K562 (cell line): ENCODE measurements at regions not wholly inside any gene's neighbourhood (a gene's known extent, or its start where the extent isn't known, plus 50 kb on each side); places are given as distances from the start of the nearest gene placed in this dataset.

Source experiments
- ATAC-seq: fragments of 200-7000 bp; cut with Tn5 transposase; 3 replicates; pipeline ENCODE4 v1.9.1; 2020; ENCODE audit warnings: moderate library complexity
- BruUV-seq: library from RNA; stranded (reverse); fragments of 400-500 nt; replicated peaks from 2 replicates; lab custom pipeline; 2021; lab: Mats Ljungman, UMichigan
- CTCF ChIA-PET: fragments of 300-600 bp; formaldehyde crosslinking; extraction: SDS; loops from one replicate; lab custom pipeline; 2021; ENCODE audit warnings: low intra/inter-chr PET ratio; lab: Yijun Ruan, JAX
- POLR2A ChIA-PET: fragments of 300-600, 350-650 bp; sonication (Branson Sonifier 250); formaldehyde crosslinking; extraction: SDS; loops from one replicate; lab custom pipeline; 2021; ENCODE audit warnings: antibody characterized with exemption, inconsistent platforms; lab: Yijun Ruan, JAX
- DNase-seq, 4 experiments: peaks; one replicate each; pipeline versions ENCODE4 v3.0.0 to v3.0.0-alpha.2; 2011 to 2018; ENCODE audit warnings: low spot score in 3 of 4, mixed read lengths in 3 of 4; ENCODE audit errors: extremely low read depth in 1 of 4
- FAIRE-seq: peaks from 2 replicates; lab custom pipeline; 2011; peaks lifted over from hg19 to GRCh38; lab: Jason Lieb, UNC
- H2AFZ ChIP-seq: 2 replicates; pipeline ENCODE4 v1.6.0; 2011; ENCODE audit warnings: low read depth, low read length, control low read depth, inconsistent platforms
- H3K27ac ChIP-seq: fragments of 200-600 bp; 3 replicates; pipeline ENCODE4 v1.8.0; 2011; ENCODE audit warnings: low read depth, mild to moderate bottlenecking, control low read depth, inconsistent platforms, low read length, moderate library complexity, mixed read lengths; ENCODE audit errors: extremely low read depth
- H3K27me3 ChIP-seq, 2 experiments: fragments of 300-600 bp in 1 of 2; 2 replicates in 1 of 2; 3 replicates in 1 of 2; pipeline versions ENCODE4 v1.6.0 to v1.8.0; 2011; ENCODE audit warnings: inconsistent platforms in 2 of 2, low read length in 2 of 2, mild to moderate bottlenecking in 1 of 2, mixed read lengths in 1 of 2, moderate library complexity in 1 of 2; ENCODE audit not compliant: control insufficient read depth in 2 of 2, insufficient read depth in 2 of 2
- H3K36me3 ChIP-seq: fragments of 300-600 bp; 3 replicates; pipeline ENCODE4 v1.8.0; 2011; ENCODE audit warnings: mild to moderate bottlenecking, low read length, inconsistent platforms; ENCODE audit not compliant: control insufficient read depth, insufficient read depth
- H3K4me1 ChIP-seq, 2 experiments: fragments of 200-600 bp in 1 of 2; replicated peaks in 1 of 2; 2 replicates in 1 of 2; 3 replicates in 1 of 2; pipeline versions ENCODE4 v1.5.1 to v1.8.0; 2011; ENCODE audit warnings: inconsistent platforms in 2 of 2, low read length in 2 of 2, mild to moderate bottlenecking in 1 of 2, mixed read lengths in 1 of 2, moderate library complexity in 1 of 2; ENCODE audit not compliant: control insufficient read depth in 2 of 2, insufficient read depth in 2 of 2
- H3K4me2 ChIP-seq: 2 replicates; pipeline ENCODE4 v1.6.1; 2011; ENCODE audit warnings: low read length, control low read depth, inconsistent platforms, mixed read lengths; ENCODE audit not compliant: insufficient read depth
- H3K4me3 ChIP-seq: fragments of 200-600 bp; sonication (generic), shearing (Covaris generic); 2 replicates; pipeline ENCODE4 v1.5.1; 2016; ENCODE audit warnings: control low read depth, inconsistent platforms
- H3K79me2 ChIP-seq: fragments of 200-600 bp; 3 replicates; pipeline ENCODE4 v1.8.0; 2011; ENCODE audit warnings: low read length, inconsistent platforms; ENCODE audit not compliant: control insufficient read depth, insufficient read depth
- H3K9ac ChIP-seq, 2 experiments: 2 replicates each; pipeline versions ENCODE4 v1.6.0 to v1.6.1; 2011; ENCODE audit warnings: low read depth in 2 of 2, low read length in 2 of 2, control low read depth in 1 of 2, inconsistent platforms in 1 of 2, mild to moderate bottlenecking in 1 of 2, mixed read lengths in 1 of 2; ENCODE audit not compliant: insufficient read depth in 1 of 2
- H3K9me1 ChIP-seq: one replicate; pipeline ENCODE4 v1.6.0; 2011; ENCODE audit warnings: inconsistent platforms, mild to moderate bottlenecking, low read length, moderate library complexity; ENCODE audit not compliant: control insufficient read depth, insufficient read depth
- H3K9me3 ChIP-seq: replicated peaks from 2 replicates; pipeline ENCODE4 v1.5.1; 2011; ENCODE audit warnings: low read depth, low read length, inconsistent platforms; ENCODE audit not compliant: control insufficient read depth, insufficient read depth
- H4K20me1 ChIP-seq: replicated peaks from 2 replicates; pipeline ENCODE4 v1.6.1; 2011; ENCODE audit warnings: low read length, inconsistent platforms, mixed read lengths; ENCODE audit not compliant: control insufficient read depth, insufficient read depth
- HBP1 ChIP-seq: fragments of 450-650 bp; formaldehyde crosslinking; IDR thresholded peaks from 2 replicates; pipeline ENCODE4 v1.4.0; 2022; ENCODE audit warnings: missing genetic modification characterization
- HCFC1 ChIP-seq: IDR thresholded peaks from 2 replicates; pipeline ENCODE4 v1.6.1; 2012; ENCODE audit warnings: low read depth, low read length, improper control_type of control experiment
- NCOR1 ChIP-seq: fragments of 450-650 bp; IDR thresholded peaks from 2 replicates; pipeline ENCODE4 v1.6.1; 2016; ENCODE audit warnings: mild to moderate bottlenecking, moderate library complexity
- NRF1 ChIP-seq, 2 experiments: fragments of 450-650 bp; IDR thresholded peaks in 1 of 2; conservative IDR thresholded peaks in 1 of 2; 2 replicates each; pipeline ENCODE4 v1.6.1; 2014; ENCODE audit warnings: mild to moderate bottlenecking in 2 of 2
- RUNX1 ChIP-seq: sonication (generic); IDR thresholded peaks from 2 replicates; pipeline ENCODE4 v1.6.1; 2016; ENCODE audit warnings: antibody characterized with exemption, low read depth
- YY1 ChIP-seq, 3 experiments: IDR thresholded peaks; 2 replicates each; pipeline ENCODE4 v1.6.1; 2011; ENCODE audit warnings: low read length in 2 of 3, mild to moderate bottlenecking in 2 of 3, moderate library complexity in 2 of 3, borderline replicate concordance in 1 of 3, control low read depth in 1 of 3, low read depth in 1 of 3; ENCODE audit not compliant: insufficient read depth in 3 of 3, insufficient replicate concordance in 2 of 3, control insufficient read depth in 1 of 3, insufficient read length in 1 of 3; ENCODE audit errors: extremely low read depth in 1 of 3
- ZNF668 ChIP-seq: fragments of 250-450 bp; sonication (Bioruptor Pico); IDR thresholded peaks from 2 replicates; pipeline ENCODE4 v1.8.0; 2022; ENCODE audit warnings: mild to moderate bottlenecking, inconsistent platforms
- WGBS: fragments of 100-300 bp; shearing (Covaris generic); methylation state at CpG from one replicate; pipeline ENCODE4 v1.1.6; 2016; ENCODE audit warnings: low coverage, mixed read lengths; ENCODE audit not compliant: insufficient coverage; ENCODE audit errors: missing lambda C conversion rate; 5-methylcytosine and 5-hydroxymethylcytosine counted together
- in situ Hi-C: fragments of 300-500 bp; cut with MboI; formaldehyde crosslinking; loops from 4 replicates; pipeline ENCODE4 v1.15.0; 2018; ENCODE audit warnings: inconsistent platforms, mixed read lengths
- intact Hi-C: fragments of 100-400 bp; cut with micrococcal nuclease; formaldehyde crosslinking; loops from 2 replicates; pipeline ENCODE4 v1.14.2; 2022

- no peak for TF ChIP-seq HBP1 (CRISPR knock-in tag)
- TF ChIP-seq RUNX1: no peak
- TF ChIP-seq NRF1 (conservative IDR thresholded peaks at IDR 0.05 in 1 of 2, IDR thresholded peaks at IDR 0.05 in 1 of 2): no peak
- TF ChIP-seq ZNF668 (CRISPR knock-in tag): no peak
- TF ChIP-seq YY1 (IDR thresholded peaks at IDR 0.05; ENCODE audit: borderline replicate concordance in 1 of 3, control insufficient read depth in 1 of 3, extremely low read depth in 1 of 3, insufficient read depth in 3 of 3, insufficient read length in 1 of 3, insufficient replicate concordance in 2 of 3, low read depth in 1 of 3, low read length in 2 of 3): no peak
- no peak for TF ChIP-seq NCOR1
These were observed 1050.6 kb upstream of the ALCAM start (continued) for GRCh38 chr3:104316118-104316517.

- in situ Hi-C loops: no loop called here
- POLR2A ChIA-PET: no interaction called here
These were observed 1043.5 kb upstream of the ALCAM start for GRCh38 chr3:104323226-104323625.

More at GRCh38 chr3:104323226-104323625, 1043.5 kb upstream of the ALCAM start:
- H3K4me2 ChIP-seq: no peak overlapping the region
- no peak overlapping the region for H3K9ac ChIP-seq
- no peaks in the 10 kb centered on the region for H4K20me1 ChIP-seq
- CTCF ChIA-PET: no interaction called here
- BruUV-seq: no TSS peak
- ATAC-seq: no peak
- no peak overlapping the region for H3K27ac ChIP-seq
- no peaks in the 10 kb centered on the region for H3K9me1 ChIP-seq
- H3K79me2 ChIP-seq: no peaks in the 10 kb centered on the region
- no peak for TF ChIP-seq HCFC1
- no peak overlapping the region for H3K4me3 ChIP-seq
- FAIRE-seq: no peak
- no peaks in the 10 kb centered on the region for H3K36me3 ChIP-seq
- no peak for DNase-seq
- H2AFZ ChIP-seq: no peak overlapping the region
- no peaks in the 10 kb centered on the region for H3K4me1 ChIP-seq
- H3K9me3 ChIP-seq: no peaks in the 10 kb centered on the region
- intact Hi-C loops: no loop called here
- H3K27me3 ChIP-seq: no peaks in the 10 kb centered on the region
- 0% methylated on average over 1 of the region's 2 CpGs for WGBS
